CD4-positive, alpha-beta T cell treated with Interleukin-15 for 1 hour (primary cell): ENCODE measurements at regions not wholly inside any gene's neighbourhood (a gene's known extent, or its start where the extent isn't known, plus 50 kb on each side); places are given as distances from the start of the nearest gene placed in this dataset.

Experiments
- DNase-seq: peaks from one replicate; pipeline ENCODE4 v3.0.0-alpha.2; 2020

- no peak for DNase-seq
Measured at GRCh38 chr9:107647611-107648010, 158.0 kb upstream of the KLF4 start.

- DNase-seq, result no peak
Measured at GRCh38 chr9:107647141-107647540, 157.6 kb upstream of the KLF4 start.

GRCh38 chr9:107645464-107645833 lies 155.9 kb upstream of the KLF4 start:
- no peak for DNase-seq

GRCh38 chr9:107644733-107645463 lies 155.3 kb upstream of the KLF4 start:
- peak; percentile 49 for DNase-seq

DNA sequence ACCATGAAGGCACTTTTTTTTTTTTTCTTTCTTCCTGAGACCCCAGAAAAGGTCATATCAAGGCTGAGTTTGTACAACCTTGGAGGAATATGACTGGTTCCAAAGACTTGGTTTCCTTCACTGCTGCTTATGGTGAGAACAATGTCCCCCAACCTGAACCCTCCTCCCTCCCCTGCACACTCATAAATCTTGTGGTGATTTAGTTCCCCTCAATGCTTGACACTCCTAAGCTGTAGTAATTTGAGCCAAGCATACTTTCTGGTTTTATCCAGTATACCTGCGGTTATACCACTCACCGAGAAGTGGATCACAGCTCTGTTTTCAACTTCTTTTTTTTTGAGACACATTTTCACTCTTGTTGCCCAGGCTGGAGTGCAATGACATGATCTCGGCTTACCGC lies 149.9 kb upstream of the KLF4 start:
- DNase-seq, result no peak

- DNase-seq, result peak; percentile 71
Measured at GRCh38 chr9:107638521-107639310, 149.1 kb upstream of the KLF4 start.

DNA sequence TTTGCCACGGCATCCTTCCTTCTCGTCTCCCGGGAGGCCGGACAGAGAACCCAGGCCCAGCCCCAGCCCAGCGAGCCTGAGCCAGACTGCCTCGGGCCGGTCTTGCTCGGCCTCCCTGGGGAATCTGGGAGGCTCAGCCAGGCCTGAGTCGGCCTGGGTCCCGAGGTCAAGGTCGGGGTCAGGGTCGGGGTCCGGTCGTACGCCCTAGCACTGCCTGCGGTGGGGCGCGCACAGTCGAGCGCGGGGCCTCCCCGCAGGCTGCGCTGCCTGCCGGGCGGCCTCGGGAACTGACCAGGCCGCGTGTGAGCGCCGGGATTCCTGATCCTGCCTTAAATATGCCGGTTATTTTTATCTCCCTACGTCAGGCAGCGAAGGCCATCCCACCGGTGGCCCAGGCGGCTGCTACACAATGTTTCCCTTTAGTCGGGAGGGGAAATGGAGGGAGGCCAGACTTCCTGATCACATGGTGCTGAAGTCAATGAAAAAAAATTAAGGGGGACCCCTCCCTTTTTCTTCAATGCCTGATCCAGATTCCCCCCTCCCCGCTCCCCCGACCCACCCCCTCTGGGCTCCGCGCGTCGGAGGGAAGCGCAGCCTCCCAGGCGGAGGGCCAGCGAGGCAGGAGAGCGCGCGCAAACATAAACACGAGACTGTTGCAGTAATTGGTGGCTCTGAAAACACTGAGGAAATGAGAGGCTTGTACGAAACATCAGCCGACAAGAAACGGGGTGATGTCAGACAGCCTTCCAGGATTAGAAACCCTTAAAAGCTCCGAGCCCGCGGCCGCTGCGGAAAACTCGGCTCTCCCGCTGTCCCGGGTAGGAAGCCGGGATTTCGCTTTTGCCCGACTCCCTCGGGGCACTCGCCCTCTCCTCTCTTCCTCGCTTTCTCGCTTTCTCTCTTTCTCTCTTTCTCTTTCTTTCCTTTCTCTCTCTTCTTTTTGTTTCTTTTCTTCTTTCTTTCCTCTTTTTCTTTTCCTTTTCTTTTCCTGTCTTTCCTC lies 148.2 kb upstream of the KLF4 start:
- peak; percentile 79 for DNase-seq

DNA sequence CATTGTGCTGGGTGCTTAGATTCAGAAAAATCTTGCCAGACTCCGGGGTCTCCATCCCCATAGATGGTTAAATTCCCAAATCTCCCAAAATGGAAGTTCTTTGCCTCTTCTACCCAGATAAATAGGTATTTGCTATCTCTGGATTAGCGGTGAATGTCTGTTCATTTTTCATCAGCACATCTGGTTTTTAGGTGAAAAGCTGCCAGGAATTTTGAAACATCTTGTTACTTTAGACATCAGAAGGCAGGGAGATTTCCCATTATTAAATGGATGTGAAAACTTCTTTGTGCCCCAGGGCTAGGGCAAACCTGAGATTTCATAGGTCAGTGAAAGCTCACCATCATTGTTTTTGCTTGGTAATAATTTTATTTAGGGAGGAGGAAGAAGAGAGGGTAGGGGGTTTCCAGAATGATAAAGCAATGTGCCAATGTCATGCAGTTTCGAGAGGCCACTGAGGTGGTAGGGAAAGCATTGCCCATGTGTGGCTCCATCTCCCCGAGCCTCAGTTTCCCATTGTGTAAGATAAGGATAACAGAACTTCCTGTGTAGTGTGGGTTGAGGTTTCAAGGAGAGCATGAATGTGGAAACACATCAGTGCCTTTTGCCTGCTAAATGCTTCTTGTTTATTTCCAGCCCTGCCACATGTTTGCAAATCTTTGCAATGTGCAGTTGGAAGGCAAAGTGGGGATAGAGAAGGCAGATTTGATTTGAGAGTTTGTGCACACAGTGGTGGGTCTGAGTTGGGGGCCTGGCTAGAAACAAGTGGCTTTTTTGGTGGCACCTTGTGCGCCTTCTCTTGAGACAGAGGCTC lies 147.2 kb upstream of the KLF4 start:
- DNase-seq, result peak; percentile 23

- DNase-seq, result no peak
Measured at GRCh38 chr9:107635803-107636174, 146.2 kb upstream of the KLF4 start.

DNA sequence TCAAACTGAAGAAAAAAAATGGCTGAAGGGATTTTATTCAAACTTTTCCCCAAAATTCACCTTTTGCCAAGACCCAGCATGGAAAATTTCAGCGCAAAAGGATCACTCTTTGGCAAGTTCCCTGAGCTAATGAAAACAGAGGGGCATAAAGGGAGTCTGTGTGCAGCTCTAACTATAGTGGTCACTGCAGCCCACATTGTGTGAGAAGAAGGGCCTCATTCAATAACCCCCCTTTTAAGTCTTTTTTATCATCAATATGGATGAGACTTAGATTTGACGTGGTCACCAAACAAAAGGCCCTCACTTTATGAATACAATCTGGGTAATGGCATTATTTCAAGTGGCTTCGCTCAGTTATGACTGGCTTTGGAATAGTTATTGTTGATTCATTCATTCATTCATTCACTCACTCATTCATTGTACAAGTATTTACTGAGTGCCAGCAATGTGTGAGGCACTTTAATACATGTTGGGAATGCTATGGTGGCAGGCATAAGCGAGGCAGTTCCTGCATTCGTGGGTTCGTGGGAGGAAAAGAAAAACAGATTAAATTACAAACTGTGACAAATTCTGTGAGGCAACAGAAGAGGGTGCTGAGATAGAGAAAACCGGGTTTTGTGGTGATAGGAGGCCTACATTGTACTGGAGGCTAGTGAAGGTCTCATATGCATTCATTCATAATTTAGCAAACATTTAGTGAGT lies 145.7 kb upstream of the KLF4 start:
- no peak for DNase-seq

DNA sequence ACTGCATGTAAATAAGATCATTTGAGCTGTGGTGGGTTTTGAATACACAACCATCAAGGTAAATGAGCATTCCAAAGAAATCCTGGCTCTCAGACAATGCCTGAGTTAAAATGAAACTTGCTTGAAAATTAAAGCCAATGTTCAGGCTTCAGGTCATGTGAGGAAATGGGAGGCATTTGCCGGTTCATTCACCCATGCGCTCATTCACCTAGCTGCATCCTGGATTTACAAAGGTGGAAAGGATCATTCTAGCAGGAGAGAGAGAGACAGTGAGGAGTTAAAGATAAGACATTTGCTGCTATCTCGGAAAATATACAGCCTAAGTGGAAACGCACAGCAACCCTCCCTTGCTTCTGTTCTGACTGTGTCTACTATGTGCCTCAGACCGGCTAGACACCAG lies 143.8 kb upstream of the KLF4 start:
- no peak for DNase-seq

DNA sequence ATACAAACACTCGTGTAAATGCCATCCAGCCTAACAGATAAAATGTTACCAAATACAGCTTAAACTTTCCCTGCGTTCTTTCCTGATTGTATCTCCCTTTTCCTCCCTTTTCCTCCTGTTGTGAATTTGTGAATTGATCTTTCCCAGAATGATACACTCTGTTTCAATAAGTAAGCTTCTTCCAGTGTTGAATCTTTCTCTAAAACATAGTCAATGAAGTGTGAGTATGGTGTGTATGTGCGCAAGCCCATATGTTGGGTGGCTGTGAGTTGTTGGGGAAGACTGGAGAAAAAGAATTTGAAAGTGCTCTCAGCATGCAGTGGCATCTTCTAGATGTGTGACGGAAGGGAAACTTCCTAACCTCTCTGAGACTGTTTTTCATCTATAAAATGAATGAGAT lies 143.1 kb upstream of the KLF4 start:
- no peak for DNase-seq

DNA sequence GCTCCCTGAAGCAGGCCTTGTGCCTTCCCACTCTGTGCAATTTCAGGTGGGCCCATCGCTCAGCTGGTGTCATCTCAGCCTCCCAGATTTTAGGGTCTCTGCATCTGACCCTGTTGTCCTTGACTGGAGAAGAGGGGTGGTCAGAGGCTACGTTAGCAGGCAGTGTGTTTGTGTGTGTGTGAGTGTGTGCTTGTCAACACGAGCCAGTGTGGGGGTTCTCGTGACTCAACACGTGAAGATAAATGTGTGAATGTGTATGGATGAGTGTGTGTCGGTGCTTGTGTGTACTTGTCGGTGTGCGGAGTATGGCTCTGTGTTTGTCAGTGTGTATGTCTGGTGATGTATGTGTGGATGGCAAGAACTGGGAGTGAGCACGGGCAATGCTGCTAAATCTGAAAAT lies 142.6 kb upstream of the KLF4 start:
- DNase-seq, result no peak

GRCh38 chr9:107631788-107632187 lies 142.2 kb upstream of the KLF4 start:
- no peak for DNase-seq

DNA sequence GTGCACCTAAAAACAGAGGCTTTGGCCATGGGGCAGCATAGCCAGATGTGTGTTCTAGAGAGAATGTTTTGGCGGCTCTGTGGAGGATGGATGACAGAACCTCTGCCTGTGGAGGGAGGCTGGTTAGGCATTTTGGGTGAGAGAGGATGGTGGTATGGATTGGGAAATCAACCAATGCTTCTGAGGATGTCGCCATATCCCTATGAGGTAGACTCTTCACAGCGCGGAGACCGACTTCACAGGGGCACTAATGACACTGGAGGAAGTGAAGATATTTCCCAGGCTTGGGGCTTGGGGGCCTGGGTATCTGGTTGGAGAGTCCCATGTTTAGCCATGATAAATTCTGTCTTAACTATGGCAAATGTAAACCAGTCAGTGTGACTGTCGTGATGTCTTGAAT lies 140.6 kb upstream of the KLF4 start:
- DNase-seq, result no peak

GRCh38 chr9:107628444-107628843 lies 138.9 kb upstream of the KLF4 start:
- DNase-seq, result no peak

DNA sequence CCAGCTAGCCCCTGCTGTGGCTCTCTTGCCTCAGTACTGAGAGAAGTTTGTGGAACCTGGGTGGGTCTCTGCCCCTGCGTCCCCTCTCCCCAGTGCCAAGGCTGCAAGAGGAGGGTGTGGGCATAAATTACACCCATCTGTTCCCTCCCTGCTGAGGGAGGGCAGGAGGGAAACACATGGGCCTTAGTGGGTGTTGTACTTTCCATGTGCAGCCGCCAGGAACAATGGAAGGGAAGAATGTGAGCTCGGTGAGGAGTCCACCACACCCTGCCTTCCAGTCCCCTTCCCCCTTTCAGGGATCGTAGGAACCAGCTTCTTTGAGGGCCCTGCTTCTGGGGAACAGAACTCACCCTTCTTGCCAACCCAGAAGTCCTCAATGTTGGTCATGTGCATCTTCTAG lies 138.2 kb upstream of the KLF4 start:
- no peak for DNase-seq

DNA sequence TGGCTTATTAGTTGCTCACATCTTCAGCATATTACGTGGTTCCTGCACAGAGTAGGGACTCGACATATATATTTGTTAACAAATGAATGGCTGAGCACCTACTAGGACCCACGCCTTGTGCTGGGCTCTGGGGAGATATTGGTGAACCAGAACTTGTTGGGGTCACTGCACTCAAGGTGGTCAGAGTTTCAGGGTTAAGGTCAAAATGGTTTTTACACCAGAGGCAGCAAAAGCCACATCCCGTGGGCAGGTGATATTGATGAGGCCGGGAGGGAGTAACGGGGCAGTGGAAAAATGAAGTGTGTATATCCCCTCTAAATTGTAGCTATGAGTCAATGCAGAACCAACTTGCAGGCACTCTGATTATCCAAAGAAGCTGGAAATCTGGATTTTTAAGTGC lies 136.5 kb upstream of the KLF4 start:
- DNase-seq, result no peak

GRCh38 chr9:107625383-107625984 lies 135.9 kb upstream of the KLF4 start:
- no peak for DNase-seq

DNA sequence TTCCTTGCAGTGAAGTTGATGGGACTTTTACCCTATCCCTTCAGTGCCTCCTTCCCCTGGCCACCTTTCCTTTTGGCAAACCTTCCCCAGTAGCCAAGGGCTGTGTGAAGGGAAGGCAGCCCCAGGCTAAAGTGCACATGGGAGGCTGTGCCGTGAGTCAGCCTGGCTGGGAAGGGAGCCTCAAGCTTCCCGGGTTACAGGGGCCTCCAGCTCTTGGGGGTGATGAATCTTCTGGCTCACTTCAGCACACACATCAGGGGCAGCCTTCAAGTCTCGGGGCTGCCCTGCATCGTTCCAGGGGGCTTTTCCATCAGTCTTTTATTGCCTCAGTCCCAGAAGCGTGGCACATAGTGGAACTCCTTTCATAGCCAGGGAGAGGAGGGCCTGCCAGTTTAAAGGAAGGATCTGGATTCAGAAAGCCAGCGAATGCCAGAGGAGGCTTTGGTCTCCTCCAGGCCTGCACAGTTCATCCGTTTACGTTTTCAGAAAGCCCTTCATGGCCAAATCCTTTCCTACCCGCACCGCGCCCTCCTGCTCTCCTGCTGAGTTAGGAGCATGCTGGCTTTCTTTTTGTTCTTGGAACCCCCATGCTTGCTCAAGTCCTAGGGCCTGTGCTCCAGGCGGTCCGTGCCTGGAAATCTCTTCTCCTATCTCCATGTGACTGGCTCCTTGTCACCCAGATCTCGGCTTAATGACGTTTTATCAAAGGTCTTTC lies 134.8 kb upstream of the KLF4 start:
- no peak for DNase-seq

- DNase-seq, result no peak
Measured at GRCh38 chr9:107621436-107621835, 131.9 kb upstream of the KLF4 start.
